Gastroesophageal sphincter (tissue), 4 donors: ENCODE measurements at regions not wholly inside any gene's neighbourhood (a gene's known extent, or its start where the extent isn't known, plus 50 kb on each side); places are given as distances from the start of the nearest gene placed in this dataset.

Experiments
- ATAC-seq: fragments of 150-250 bp; one replicate; pipeline ENCODE4 v1.9.1; 2016; ENCODE audit warnings: mild to moderate bottlenecking, moderate library complexity
- H3K27ac ChIP-seq, 4 donors: fragments of 200-600 bp; sonication (generic) in 3 of 4; 1 replicate in 3 of 4; 2 replicates in 1 of 4; pipeline ENCODE4 v1.5.1; 2016 to 2019
- H3K27me3 ChIP-seq: fragments of 200-600 bp; sonication (generic); one replicate; pipeline ENCODE4 v1.5.1; 2019
- H3K36me3 ChIP-seq, 2 donors: fragments of 200-600 bp; sonication (generic); one replicate each; pipeline ENCODE4 v1.5.1; 2019; ENCODE audit warnings: control low read depth in 1 of 2
- H3K4me1 ChIP-seq, 3 donors: fragments of 200-600 bp; sonication (generic); 1 replicate in 2 of 3; 2 replicates in 1 of 3; pipeline ENCODE4 v1.5.1; 2016 to 2019; ENCODE audit warnings: control low read depth in 2 of 3
- H3K4me3 ChIP-seq, 2 donors: fragments of 200-600 bp; sonication (generic); one replicate each; pipeline ENCODE4 v1.5.1; 2019; ENCODE audit warnings: mild to moderate bottlenecking in 1 of 2, moderate library complexity in 1 of 2
- H3K9me3 ChIP-seq, 3 donors: fragments of 200-600 bp; sonication (generic); one replicate each; pipeline ENCODE4 v1.5.1; 2017 to 2019; ENCODE audit warnings: control low read depth in 2 of 3
- CTCF ChIP-seq, 4 experiments: fragments of 200-600 bp in 2 of 4; fragments of 450-650 bp in 2 of 4; sonication (generic) in 1 of 4; IDR thresholded peaks; one replicate each; pipeline ENCODE4 v1.5.1; 2017 to 2019; ENCODE audit warnings: antibody characterized with exemption in 4 of 4, mild to moderate bottlenecking in 2 of 4, moderate library complexity in 2 of 4
- EP300 ChIP-seq: sonication (generic); formaldehyde crosslinking; IDR thresholded peaks from one replicate; pipeline ENCODE4 v1.6.1; 2017; ENCODE audit warnings: antibody characterized with exemption, mild to moderate bottlenecking
- POLR2A ChIP-seq, 2 donors: fragments of 450-650 bp; IDR thresholded peaks; one replicate each; pipeline ENCODE4 v1.6.1; 2017; ENCODE audit warnings: antibody characterized with exemption in 2 of 2, mild to moderate bottlenecking in 2 of 2, moderate library complexity in 1 of 2
- POLR2AphosphoS5 ChIP-seq: sonication (generic); formaldehyde crosslinking; IDR thresholded peaks from one replicate; pipeline ENCODE4 v1.6.1; 2017; ENCODE audit warnings: antibody characterized with exemption
- WGBS, 2 donors: methylation state at CpG; one replicate each; pipeline ENCODE4 v1.1.5; 2018; ENCODE audit warnings: low coverage in 1 of 2; 5-methylcytosine and 5-hydroxymethylcytosine counted together

DNA sequence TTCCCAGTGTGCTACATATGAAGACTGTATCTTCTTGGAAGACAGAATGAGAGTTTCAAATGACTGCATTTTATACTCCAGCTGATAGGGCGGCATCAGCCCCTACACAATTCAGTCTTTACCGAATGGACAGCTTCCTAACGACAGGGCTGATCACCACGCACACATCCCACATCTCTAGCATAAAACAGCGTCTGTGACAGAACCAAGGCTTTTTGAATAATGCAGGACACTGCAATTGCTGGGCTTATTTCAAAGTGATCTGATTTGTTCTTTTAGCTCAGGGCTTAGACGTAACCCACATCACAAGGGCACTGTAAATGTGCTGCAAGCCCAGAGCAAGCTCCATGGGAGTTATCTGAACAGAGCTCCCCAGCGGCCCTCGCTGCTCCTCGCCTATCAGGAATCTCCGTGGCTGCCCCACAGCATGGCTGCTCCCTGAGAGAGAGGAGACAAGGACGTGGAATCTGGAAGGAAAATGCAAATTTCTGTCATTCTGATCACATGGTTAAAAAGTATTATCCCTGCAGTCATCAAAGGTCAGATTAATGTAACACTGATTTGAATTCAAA is 158.5 kb upstream of the ALKAL2 start:
- no peak overlapping the region for H3K4me3 ChIP-seq
- no peaks in the 10 kb centered on the region for H3K4me1 ChIP-seq
- WGBS, 2 donors = 42 to 80% methylated on average over 1 to 11 of the region's 11 CpGs
- no peak for ATAC-seq
- TF ChIP-seq POLR2AphosphoS5 (no peak), POLR2A (IDR thresholded peaks at IDR 0.05) (no peak), EP300 (no peak), CTCF (IDR thresholded peaks at IDR 0.05) (no peak)
- H3K27ac ChIP-seq = no peak overlapping the region
- no peaks in the 10 kb centered on the region for H3K9me3 ChIP-seq
- H3K27me3 ChIP-seq = peaks cover 14% of the 10 kb centered on the region
- no peaks in the 10 kb centered on the region for H3K36me3 ChIP-seq

GRCh38 chr2:445896-446295 is 158.0 kb upstream of the ALKAL2 start:
- no peak for ATAC-seq
- Histone ChIP-seq H3K9me3 (no peaks in the 10 kb centered on the region), H3K4me3 (no peak overlapping the region), H3K27ac (no peak overlapping the region), H3K27me3 (peaks cover 17% of the 10 kb centered on the region), H3K4me1 (no peaks in the 10 kb centered on the region), H3K36me3 (no peaks in the 10 kb centered on the region)
- TF ChIP-seq EP300 (no peak), CTCF (IDR thresholded peaks at IDR 0.05) (no peak), POLR2AphosphoS5 (no peak), POLR2A (IDR thresholded peaks at IDR 0.05) (no peak)
- 77 to 84% methylated on average over 5 to 6 of the region's 6 CpGs for WGBS, 2 donors

GRCh38 chr2:444937-445884 is 157.3 kb upstream of the ALKAL2 start:
- Histone ChIP-seq H3K36me3 (no peaks in the 10 kb centered on the region), H3K4me3 (no peak overlapping the region), H3K4me1 (no peaks in the 10 kb centered on the region), H3K27me3 (peaks cover 23% of the 10 kb centered on the region), H3K27ac (no peak overlapping the region), H3K9me3 (no peaks in the 10 kb centered on the region)
- WGBS, 2 donors = 88% methylated on average over 15 to 16 of the region's 39 CpGs
- TF ChIP-seq POLR2AphosphoS5 = no peak
- TF ChIP-seq EP300 = no peak
- no peak for TF ChIP-seq POLR2A (IDR thresholded peaks at IDR 0.05)
- TF ChIP-seq CTCF (IDR thresholded peaks at IDR 0.05) = no peak
- ATAC-seq = no peak

GRCh38 chr2:443741-444140 is 155.8 kb upstream of the ALKAL2 start:
- ATAC-seq = no peak
- no peak overlapping the region for H3K27ac ChIP-seq
- no peaks in the 10 kb centered on the region for H3K36me3 ChIP-seq
- H3K4me3 ChIP-seq = no peak overlapping the region
- WGBS, 2 donors = 45 to 50% methylated on average over 6 of the region's 6 CpGs
- TF ChIP-seq POLR2A (IDR thresholded peaks at IDR 0.05) (no peak), EP300 (no peak), POLR2AphosphoS5 (no peak), CTCF (IDR thresholded peaks at IDR 0.05) (no peak)
- peaks cover 37% of the 10 kb centered on the region for H3K27me3 ChIP-seq
- no peaks in the 10 kb centered on the region for H3K9me3 ChIP-seq
- H3K4me1 ChIP-seq = no peaks in the 10 kb centered on the region

DNA sequence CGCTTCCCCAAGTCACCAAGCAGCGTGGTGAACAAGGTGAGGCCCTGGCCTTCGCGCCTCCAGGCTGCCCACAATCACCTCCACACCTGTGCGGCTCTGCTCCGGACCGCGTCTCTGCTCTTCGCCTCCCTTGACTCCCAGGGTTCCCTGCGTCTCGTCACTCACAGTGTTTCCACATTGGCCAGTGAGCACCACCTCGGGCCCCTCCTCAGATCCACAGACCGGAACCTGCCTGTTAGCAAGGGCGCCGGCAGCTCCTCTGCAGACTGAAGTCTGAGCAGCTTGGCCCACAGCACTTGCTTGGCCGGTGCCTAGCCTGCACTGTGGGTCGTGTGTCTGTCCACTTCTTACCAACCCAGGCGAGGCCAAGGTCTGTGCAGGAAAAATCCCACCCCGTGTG is 155.3 kb upstream of the ALKAL2 start:
- TF ChIP-seq POLR2A (IDR thresholded peaks at IDR 0.05) (no peak), POLR2AphosphoS5 (no peak), EP300 (no peak), CTCF (IDR thresholded peaks at IDR 0.05) (no peak)
- H3K4me1 ChIP-seq = no peaks in the 10 kb centered on the region
- no peaks in the 10 kb centered on the region for H3K9me3 ChIP-seq
- H3K27me3 ChIP-seq = peaks cover 42% of the 10 kb centered on the region
- ATAC-seq = no peak
- no peaks in the 10 kb centered on the region for H3K36me3 ChIP-seq
- H3K27ac ChIP-seq = no peak overlapping the region
- 75% methylated on average over 2 of the region's 19 CpGs; no CpG with 5 or more reads in 1 of the 2 donors for WGBS, 2 donors
- no peak overlapping the region for H3K4me3 ChIP-seq
